H1 (cell line): ENCODE measurements at regions not wholly inside any gene's neighbourhood (a gene's known extent, or its start where the extent isn't known, plus 50 kb on each side); places are given as distances from the start of the nearest gene placed in this dataset.

ENCODE experiments used
- CTCF ChIA-PET: fragments of 300-600 bp; sonication (Branson Sonifier 250); formaldehyde crosslinking; loops from one replicate; lab custom pipeline; 2021; ENCODE audit not compliant: partially characterized antibody; lab: Charles Lee
- POLR2A ChIA-PET: fragments of 300-600 bp; sonication (Branson Sonifier 250); formaldehyde crosslinking; loops from one replicate; lab custom pipeline; 2021; ENCODE audit warnings: inconsistent platforms; ENCODE audit not compliant: partially characterized antibody; lab: Charles Lee
- DNase-seq, 2 experiments: peaks; one replicate each; pipeline versions ENCODE4 v3.0.0 to v3.0.0-alpha.2; 2010 to 2022; ENCODE audit warnings: low spot score in 2 of 2, low read depth in 1 of 2, mixed read lengths in 1 of 2
- FAIRE-seq: peaks from 2 replicates; lab custom pipeline; 2011; peaks lifted over from hg19 to GRCh38; lab: Jason Lieb, UNC
- H2AFZ ChIP-seq: 2 replicates; pipeline ENCODE4 v1.8.1; 2012; ENCODE audit warnings: low read length, inconsistent platforms
- H2AK5ac ChIP-seq: 2 replicates; pipeline ENCODE4 v1.6.1; 2013; ENCODE audit warnings: low read depth, low read length
- H2BK120ac ChIP-seq: replicated peaks from 2 replicates; pipeline ENCODE3; 2013; ENCODE audit warnings: low read depth, low read length, inconsistent platforms
- H2BK12ac ChIP-seq: 2 replicates; pipeline ENCODE4 v1.6.1; 2013; ENCODE audit warnings: low read depth, low read length
- H2BK15ac ChIP-seq: 2 replicates; pipeline ENCODE4 v1.6.1; 2013; ENCODE audit warnings: low read length
- H2BK20ac ChIP-seq: 2 replicates; pipeline ENCODE4 v1.6.1; 2013; ENCODE audit warnings: low read length
- H2BK5ac ChIP-seq: 2 replicates; pipeline ENCODE4 v1.6.1; 2013; ENCODE audit warnings: low read depth, low read length
- H3K14ac ChIP-seq: 2 replicates; pipeline ENCODE4 v1.6.1; 2013; ENCODE audit warnings: inconsistent platforms; ENCODE audit not compliant: insufficient read length
- H3K18ac ChIP-seq: 2 replicates; pipeline ENCODE4 v1.6.1; 2013; ENCODE audit warnings: low read length; ENCODE audit errors: extremely low read depth
- H3K23ac ChIP-seq: 2 replicates; pipeline ENCODE4 v1.6.1; 2013; ENCODE audit warnings: inconsistent platforms; ENCODE audit not compliant: insufficient read length
- H3K23me2 ChIP-seq: 2 replicates; pipeline ENCODE4 v1.6.1; 2013; ENCODE audit warnings: low read depth, low read length
- H3K27ac ChIP-seq: 2 replicates; pipeline ENCODE4 v1.6.1; 2011; ENCODE audit warnings: low read depth, low read length, inconsistent platforms
- H3K27me3 ChIP-seq, 4 experiments: replicated peaks in 1 of 4; 1 replicate in 1 of 4; 2 replicates in 3 of 4; pipeline versions ENCODE4 v1.6.1 to v1.8.1; 2011 to 2013; ENCODE audit warnings: low read length in 3 of 4, mild to moderate bottlenecking in 3 of 4, inconsistent platforms in 2 of 4, mixed read lengths in 2 of 4, moderate library complexity in 1 of 4; ENCODE audit not compliant: control insufficient read depth in 3 of 4, insufficient read depth in 3 of 4; ENCODE audit errors: extremely low read depth in 1 of 4
- H3K36me3 ChIP-seq, 4 experiments: 2 replicates each; pipeline versions ENCODE4 v1.6.1 to v1.8.1; 2011 to 2013; ENCODE audit warnings: mild to moderate bottlenecking in 4 of 4, low read length in 3 of 4, moderate library complexity in 2 of 4, control low read depth in 1 of 4, inconsistent platforms in 1 of 4; ENCODE audit not compliant: insufficient read depth in 4 of 4, control insufficient read depth in 2 of 4
- H3K4ac ChIP-seq: replicated peaks from 2 replicates; pipeline ENCODE3; 2013; ENCODE audit warnings: low read length, low read depth, mixed read lengths, inconsistent platforms; ENCODE audit not compliant: insufficient read length
- H3K4me1 ChIP-seq, 4 experiments: replicated peaks in 1 of 4; 1 replicate in 1 of 4; 2 replicates in 3 of 4; pipeline versions ENCODE4 v1.6.1 to v1.8.1; 2011 to 2013; ENCODE audit warnings: low read length in 3 of 4, inconsistent platforms in 2 of 4, mixed read lengths in 1 of 4; ENCODE audit not compliant: insufficient read depth in 4 of 4, control insufficient read depth in 3 of 4
- H3K4me2 ChIP-seq, 2 experiments: 2 replicates each; pipeline versions ENCODE4 v1.6.1 to v1.8.1; 2011 to 2013; ENCODE audit warnings: low read depth in 2 of 2, low read length in 2 of 2, control low read depth in 1 of 2, inconsistent platforms in 1 of 2, mild to moderate bottlenecking in 1 of 2; ENCODE audit not compliant: insufficient read depth in 1 of 2
- H3K4me3 ChIP-seq, 4 experiments: fragments of 200-600, 300-600 bp in 1 of 4; sonication (generic), shearing (Covaris generic), sonication (Bioruptor Twin) in 1 of 4; 2 replicates each; pipeline versions ENCODE4 v1.5.1 to v1.8.1; 2011 to 2016; ENCODE audit warnings: low read length in 4 of 4, low read depth in 3 of 4, control low read depth in 2 of 4, inconsistent platforms in 2 of 4, mild to moderate bottlenecking in 2 of 4, mixed read lengths in 1 of 4, moderate library complexity in 1 of 4; ENCODE audit not compliant: insufficient read depth in 2 of 4; ENCODE audit errors: extremely low read depth in 1 of 4
- H3K56ac ChIP-seq: replicated peaks from 2 replicates; pipeline ENCODE3; 2013; ENCODE audit warnings: low read depth, mild to moderate bottlenecking, mixed read lengths, low read length, inconsistent platforms; ENCODE audit not compliant: insufficient read length
- H3K79me1 ChIP-seq: 2 replicates; pipeline ENCODE4 v1.6.1; 2013; ENCODE audit warnings: low read depth, low read length, control low read depth
- H3K79me2 ChIP-seq, 2 experiments: 2 replicates each; pipeline versions ENCODE4 v1.6.1 to v1.8.1; 2012 to 2013; ENCODE audit warnings: low read length in 2 of 2, mild to moderate bottlenecking in 2 of 2, inconsistent platforms in 1 of 2; ENCODE audit not compliant: insufficient read depth in 2 of 2, control insufficient read depth in 1 of 2
- H3K9ac ChIP-seq, 4 experiments: replicated peaks in 1 of 4; 1 replicate in 1 of 4; 2 replicates in 3 of 4; pipeline versions ENCODE4 v1.6.1 to v1.8.1; 2011 to 2013; ENCODE audit warnings: low read depth in 3 of 4, low read length in 3 of 4, control low read depth in 2 of 4, mild to moderate bottlenecking in 2 of 4, moderate library complexity in 2 of 4, inconsistent platforms in 1 of 4; ENCODE audit errors: extremely low read depth in 1 of 4
- H3K9me3 ChIP-seq, 2 experiments: 2 replicates each; pipeline versions ENCODE4 v1.6.1 to v1.8.1; 2012 to 2013; ENCODE audit warnings: mild to moderate bottlenecking in 2 of 2, moderate library complexity in 2 of 2, control low read depth in 1 of 2, inconsistent platforms in 1 of 2, low read depth in 1 of 2, low read length in 1 of 2, mixed read lengths in 1 of 2; ENCODE audit not compliant: insufficient read depth in 2 of 2
- H4K20me1 ChIP-seq, 2 experiments: replicated peaks in 1 of 2; 2 replicates each; pipeline versions ENCODE3 to v1.8.1; 2011 to 2013; ENCODE audit warnings: inconsistent platforms in 2 of 2, low read length in 2 of 2, mild to moderate bottlenecking in 1 of 2; ENCODE audit not compliant: insufficient read depth in 2 of 2, control insufficient read depth in 1 of 2
- H4K5ac ChIP-seq: 2 replicates; pipeline ENCODE4 v1.6.1; 2013; ENCODE audit warnings: low read length, low read depth, mixed read lengths, inconsistent platforms; ENCODE audit not compliant: insufficient read length
- H4K8ac ChIP-seq: 2 replicates; pipeline ENCODE4 v1.8.0; 2013; ENCODE audit warnings: mild to moderate bottlenecking, moderate library complexity, low read length, inconsistent platforms; ENCODE audit not compliant: insufficient read depth; ENCODE audit errors: extremely low read depth
- H4K91ac ChIP-seq: replicated peaks from 2 replicates; pipeline ENCODE3; 2013; ENCODE audit warnings: low read length, mixed read lengths, inconsistent platforms; ENCODE audit not compliant: insufficient read length
- BRCA1 ChIP-seq: IDR thresholded peaks from 2 replicates; pipeline ENCODE4 v1.6.1; 2012; ENCODE audit warnings: low read depth, low read length, improper control_type of control experiment
- SP2 ChIP-seq: IDR thresholded peaks from 2 replicates; pipeline ENCODE4 v1.6.1; 2012; ENCODE audit warnings: mild to moderate bottlenecking, low read length, inconsistent platforms
- USF2 ChIP-seq: IDR thresholded peaks from 2 replicates; pipeline ENCODE4 v1.6.1; 2011; ENCODE audit warnings: low read length, improper control_type of control experiment
- WGBS, 2 experiments: shearing (Covaris generic) in 1 of 2; methylation state at CpG; one replicate each; pipeline versions ENCODE4 v1.1.6 to v1.1.7; 2013 to 2015; ENCODE audit warnings: low lambda C conversion rate in 2 of 2, mixed read lengths in 2 of 2, inconsistent platforms in 1 of 2, low coverage in 1 of 2, missing lambda C conversion rate in 1 of 2; ENCODE audit not compliant: insufficient replicate concordance in 2 of 2, insufficient coverage in 1 of 2, insufficient read length in 1 of 2; ENCODE audit errors: extremely low coverage in 1 of 2, missing lambda C conversion rate in 1 of 2; 5-methylcytosine and 5-hydroxymethylcytosine counted together

GRCh38 chr4:27217261-27217769 is 356.7 kb downstream of the STIM2 start:
- Histone ChIP-seq H3K14ac (no peak overlapping the region), H3K9me3 (no peaks in the 10 kb centered on the region), H4K5ac (no peak overlapping the region), H3K27me3 (no peaks in the 10 kb centered on the region), H3K27ac (no peak overlapping the region), H4K8ac (no peak overlapping the region), H2BK15ac (no peak overlapping the region), H3K4me1 (no peaks in the 10 kb centered on the region), H3K18ac (no peak overlapping the region), H4K20me1 (no peaks in the 10 kb centered on the region), H3K36me3 (no peaks in the 10 kb centered on the region), H3K79me1 (no peaks in the 10 kb centered on the region), H3K9ac (no peak overlapping the region), H2AFZ (no peak overlapping the region), H2AK5ac (no peak overlapping the region), H3K23ac (no peak overlapping the region), H2BK12ac (no peak overlapping the region), H2BK120ac (no peak overlapping the region), H3K4me2 (no peak overlapping the region), H3K23me2 (no peaks in the 10 kb centered on the region), H2BK20ac (no peak overlapping the region), H3K4ac (no peak overlapping the region), H3K4me3 (no peak overlapping the region), H3K56ac (no peak overlapping the region), H4K91ac (no peak overlapping the region), H2BK5ac (no peak overlapping the region), H3K79me2 (no peaks in the 10 kb centered on the region)
- WGBS, 2 experiments: 84% methylated on average over 2 of the region's 2 CpGs; no CpG with 5 or more reads in 1 of the 2 experiments
- ChIA-PET CTCF (interaction anchor here (1.1 to 1.8 kb wide), 4 partner anchors 9 to 99 kb away, joined by 3 to 6 read pairs (median 4); no protein-coding TSS in a partner anchor), POLR2A (no interaction called here)
- FAIRE-seq: no peak
- DNase-seq: no peak
- no peak for TF ChIP-seq BRCA1
- TF ChIP-seq SP2: no peak
- TF ChIP-seq USF2: no peak
